GM23338 (cell line): ENCODE measurements at regions not wholly inside any gene's neighbourhood (a gene's known extent, or its start where the extent isn't known, plus 50 kb on each side); places are given as distances from the start of the nearest gene placed in this dataset.

Experiments used
- ATAC-seq: fragments of 200-7000 bp; cut with Tn5 transposase; 3 replicates; pipeline ENCODE4 v1.9.1; 2020
- DNase-seq: peaks from one replicate; pipeline ENCODE4 v3.0.0-alpha.2; 2015; ENCODE audit warnings: low spot score
- H2AFZ ChIP-seq: fragments of 200-600 bp; sonication (generic); 2 replicates; pipeline ENCODE4 v1.8.0; 2016; ENCODE audit warnings: antibody characterized with exemption, mild to moderate bottlenecking, moderate library complexity
- H3F3A ChIP-seq: fragments of 200-600 bp; sonication (generic); replicated peaks from 2 replicates; pipeline ENCODE4 v1.8.0; 2017; ENCODE audit warnings: antibody characterized with exemption, mixed run types, low read depth
- H3K27ac ChIP-seq: fragments of 200-600 bp; sonication (generic); 2 replicates; pipeline ENCODE4 v1.6.1; 2016; ENCODE audit warnings: low read depth
- H3K27me3 ChIP-seq: fragments of 200-600 bp; sonication (generic); 2 replicates; pipeline ENCODE4 v1.8.0; 2016; ENCODE audit warnings: mild to moderate bottlenecking, mixed run types, moderate library complexity; ENCODE audit not compliant: insufficient read depth
- H3K36me3 ChIP-seq: fragments of 200-600 bp; sonication (generic); 2 replicates; pipeline ENCODE4 v1.8.0; 2016; ENCODE audit warnings: mild to moderate bottlenecking; ENCODE audit not compliant: insufficient read depth
- H3K4me1 ChIP-seq: fragments of 200-600 bp; sonication (generic); 2 replicates; pipeline ENCODE4 v1.8.0; 2016; ENCODE audit warnings: mild to moderate bottlenecking, moderate library complexity; ENCODE audit not compliant: insufficient read depth
- H3K4me2 ChIP-seq: fragments of 200-600 bp; sonication (generic); 2 replicates; pipeline ENCODE4 v1.7.1; 2017; ENCODE audit warnings: mixed run types
- H3K4me3 ChIP-seq: fragments of 200-600 bp; sonication (generic); 2 replicates; pipeline ENCODE4 v1.6.1; 2016; ENCODE audit warnings: mixed run types
- H3K79me2 ChIP-seq: fragments of 200-600 bp; sonication (generic); replicated peaks from 2 replicates; pipeline ENCODE4 v1.8.0; 2017; ENCODE audit warnings: mild to moderate bottlenecking; ENCODE audit not compliant: insufficient read depth
- H3K9me2 ChIP-seq: fragments of 200-600 bp; sonication (generic); 2 replicates; pipeline ENCODE4 v1.8.0; 2017; ENCODE audit not compliant: insufficient read depth
- H4K20me1 ChIP-seq: fragments of 200-600 bp; sonication (generic); replicated peaks from 2 replicates; pipeline ENCODE4 v1.8.0; 2017; ENCODE audit warnings: mild to moderate bottlenecking; ENCODE audit not compliant: insufficient read depth
- H3K27ac Mint-ChIP-seq: 2 replicates; pipeline ENCODE4 v1.8.0; 2020; ENCODE audit warnings: inconsistent platforms, mild to moderate bottlenecking, moderate library complexity, mixed read lengths
- H3K27me3 Mint-ChIP-seq: 3 replicates; pipeline ENCODE4 v1.8.0; 2022; ENCODE audit warnings: low read depth, mild to moderate bottlenecking, moderate library complexity, mixed read lengths, inconsistent platforms; ENCODE audit not compliant: insufficient read depth, poor library complexity
- H3K36me3 Mint-ChIP-seq: 3 replicates; pipeline ENCODE4 v1.8.0; 2021; ENCODE audit warnings: low read depth, mild to moderate bottlenecking, inconsistent platforms, moderate library complexity, mixed read lengths
- H3K4me1 Mint-ChIP-seq: 3 replicates; pipeline ENCODE4 v1.8.0; 2020; ENCODE audit warnings: mild to moderate bottlenecking, inconsistent platforms, mixed read lengths
- H3K4me3 Mint-ChIP-seq: 3 replicates; pipeline ENCODE4 v1.8.0; 2021; ENCODE audit warnings: moderate library complexity, mild to moderate bottlenecking, inconsistent platforms, mixed read lengths
- H3K9me3 Mint-ChIP-seq: 3 replicates; pipeline ENCODE4 v1.8.0; 2020; ENCODE audit warnings: moderate library complexity, mild to moderate bottlenecking, inconsistent platforms, mixed read lengths
- CREB1 ChIP-seq: fragments of 250-450 bp; sonication (Bioruptor Pico); IDR thresholded peaks from 2 replicates; pipeline ENCODE4 v1.5.0; 2020; ENCODE audit warnings: low read depth, mild to moderate bottlenecking, moderate library complexity
- CTCF ChIP-seq, 2 experiments: fragments of 200-600 bp in 1 of 2; sonication (generic) in 1 of 2; conservative IDR thresholded peaks; 2 replicates each; pipeline versions ENCODE4 v1.5.1 to v1.6.1; 2016 to 2017; ENCODE audit warnings: antibody characterized with exemption in 2 of 2, low read depth in 2 of 2, mild to moderate bottlenecking in 2 of 2, moderate library complexity in 1 of 2
- ETS1 ChIP-seq: IDR thresholded peaks from 2 replicates; pipeline ENCODE4 v1.6.1; 2016; ENCODE audit warnings: antibody characterized with exemption
- EZH2 ChIP-seq: fragments of 200-600 bp; sonication (generic); IDR thresholded peaks from one replicate; pipeline ENCODE4 v1.8.0; 2017; ENCODE audit warnings: antibody characterized with exemption, mild to moderate bottlenecking, low read depth; ENCODE audit not compliant: unreplicated experiment
- JUNB ChIP-seq: IDR thresholded peaks from one replicate; pipeline ENCODE4 v1.6.1; 2016; ENCODE audit warnings: antibody characterized with exemption; ENCODE audit not compliant: unreplicated experiment
- REST ChIP-seq: IDR thresholded peaks from one replicate; pipeline ENCODE4 v1.6.1; 2018; ENCODE audit warnings: antibody characterized with exemption; ENCODE audit not compliant: unreplicated experiment
- ZNF114 ChIP-seq: fragments of 250-450 bp; sonication (Bioruptor Pico); IDR thresholded peaks from 2 replicates; pipeline ENCODE4 v1.5.0; 2020; ENCODE audit warnings: mild to moderate bottlenecking, moderate library complexity
- ZNF331 ChIP-seq: fragments of 250-450 bp; sonication (Bioruptor Pico); IDR thresholded peaks from 2 replicates; pipeline ENCODE4 v1.5.0; 2020; ENCODE audit warnings: low read depth, mild to moderate bottlenecking, moderate library complexity

GRCh38 chr3:113150250-113150649 is 61.1 kb upstream of the BOC start:
- Mint-ChIP-seq H3K27me3 (peaks cover 7% of the 10 kb centered on the region), H3K9me3 (no peaks in the 10 kb centered on the region), H3K4me3 (no peak overlapping the region), H3K36me3 (no peaks in the 10 kb centered on the region), H3K27ac (no peak overlapping the region), H3K4me1 (peaks cover 56% of the 10 kb centered on the region)
- ATAC-seq: no peak
- Histone ChIP-seq H3K4me1 (peaks cover 46% of the 10 kb centered on the region), H3K36me3 (no peaks in the 10 kb centered on the region), H3K27me3 (no peaks in the 10 kb centered on the region), H2AFZ (no peak overlapping the region), H3F3A (no peaks in the 10 kb centered on the region), H3K9me2 (peaks cover 3% of the 10 kb centered on the region; the same call in 1 of the 2 replicates), H3K79me2 (no peaks in the 10 kb centered on the region), H3K27ac (no peak overlapping the region), H3K4me3 (no peak overlapping the region), H4K20me1 (no peaks in the 10 kb centered on the region), H3K4me2 (no peak overlapping the region)
- TF ChIP-seq CREB1 (CRISPR knock-in tag) (no peak), EZH2 (no peak), JUNB (no peak), ZNF331 (CRISPR knock-in tag) (no peak), REST (no peak), CTCF (conservative IDR thresholded peaks at IDR 0.05; ENCODE audit: low read depth in 2 of 2) (no peak), ETS1 (no peak)
- DNase-seq: no peak

- no peak for DNase-seq
- Histone ChIP-seq H4K20me1 (no peaks in the 10 kb centered on the region), H3K79me2 (no peaks in the 10 kb centered on the region), H3K27me3 (no peaks in the 10 kb centered on the region), H2AFZ (peak overlapping the region; percentile 97), H3K4me3 (no peak overlapping the region), H3K36me3 (no peaks in the 10 kb centered on the region), H3K27ac (no peak overlapping the region), H3F3A (no peaks in the 10 kb centered on the region), H3K4me2 (peak overlapping the region; percentile 38), H3K9me2 (peaks cover 3% of the 10 kb centered on the region; the same call in 1 of the 2 replicates), H3K4me1 (peaks cover 34% of the 10 kb centered on the region)
- Mint-ChIP-seq H3K9me3 (no peaks in the 10 kb centered on the region), H3K27me3 (peaks cover 7% of the 10 kb centered on the region), H3K36me3 (no peaks in the 10 kb centered on the region), H3K27ac (peak overlapping the region; percentile 47; the same call in 1 of the 2 replicates), H3K4me3 (no peak overlapping the region), H3K4me1 (peaks cover 43% of the 10 kb centered on the region)
- ATAC-seq: peak; percentile 36; the same call in 2 of the 3 replicates
- TF ChIP-seq ZNF331 (CRISPR knock-in tag) (no peak), ZNF114 (CRISPR knock-in tag) (no peak), EZH2 (no peak), REST (no peak), ETS1 (no peak), CTCF (conservative IDR thresholded peaks at IDR 0.05; ENCODE audit: low read depth in 2 of 2) (no peak), CREB1 (CRISPR knock-in tag) (no peak)
Measured at GRCh38 chr3:113151461-113152031, 59.8 kb upstream of the BOC start.
